Neural cell (in vitro differentiated cells): ENCODE measurements at regions not wholly inside any gene's neighbourhood (a gene's known extent, or its start where the extent isn't known, plus 50 kb on each side); places are given as distances from the start of the nearest gene placed in this dataset.

ENCODE experiments used
- H2AFZ ChIP-seq: fragments of 200-600, 300-800 bp; sonication (generic), shearing (Covaris generic); 2 replicates; pipeline ENCODE4 v1.6.0; 2014; ENCODE audit warnings: low read depth, mild to moderate bottlenecking, antibody characterized with exemption, low read length, moderate library complexity
- H3F3A ChIP-seq: fragments of 200-600 bp; shearing (Covaris generic); 2 replicates; pipeline ENCODE4 v1.6.1; 2016; ENCODE audit warnings: mild to moderate bottlenecking, moderate library complexity, mixed read lengths, antibody characterized with exemption, low read length; ENCODE audit not compliant: insufficient read depth, poor library complexity, severe bottlenecking
- H3K27ac ChIP-seq: fragments of 200-600, 300-800 bp; sonication (generic), shearing (Covaris generic); 2 replicates; pipeline ENCODE4 v1.5.1; 2014; ENCODE audit warnings: mild to moderate bottlenecking, low read length, moderate library complexity
- H3K27me3 ChIP-seq: fragments of 300-800, 200-600 bp; sonication (generic), shearing (Covaris generic); 2 replicates; pipeline ENCODE4 v1.6.0; 2014; ENCODE audit warnings: mild to moderate bottlenecking, low read depth, low read length, moderate library complexity; ENCODE audit not compliant: insufficient read depth
- H3K36me3 ChIP-seq: fragments of 300-800, 200-600 bp; sonication (generic), shearing (Covaris generic); 2 replicates; pipeline ENCODE4 v1.5.1; 2014; ENCODE audit warnings: mild to moderate bottlenecking, antibody characterized with exemption, low read length, moderate library complexity; ENCODE audit not compliant: insufficient read depth
- H3K4me2 ChIP-seq: fragments of 300-800, 200-600 bp; sonication (generic), shearing (Covaris generic); 2 replicates; pipeline ENCODE4 v1.6.0; 2014; ENCODE audit warnings: mild to moderate bottlenecking, low read length
- H3K4me3 ChIP-seq: fragments of 300-800, 200-600 bp; sonication (generic), shearing (Covaris generic); 2 replicates; pipeline ENCODE4 v1.5.1; 2014; ENCODE audit warnings: mild to moderate bottlenecking, low read length, moderate library complexity
- H3K79me2 ChIP-seq: fragments of 200-600 bp; shearing (Covaris generic); replicated peaks from 2 replicates; pipeline ENCODE4 v1.6.0; 2014; ENCODE audit warnings: mild to moderate bottlenecking, low read length, moderate library complexity; ENCODE audit not compliant: insufficient read depth
- H3K9ac ChIP-seq: fragments of 300-800, 200-600 bp; sonication (generic), shearing (Covaris generic); 2 replicates; pipeline ENCODE4 v1.6.1; 2016; ENCODE audit warnings: mild to moderate bottlenecking, low read length, mixed read lengths
- H3K9me2 ChIP-seq: fragments of 200-600 bp; shearing (Covaris generic); 2 replicates; pipeline ENCODE4 v1.6.1; 2016; ENCODE audit warnings: mild to moderate bottlenecking, low read length, mixed read lengths; ENCODE audit not compliant: insufficient read depth
- H3K9me3 ChIP-seq: fragments of 200-600, 300-800 bp; sonication (generic), shearing (Covaris generic); 2 replicates; pipeline ENCODE4 v1.6.1; 2016; ENCODE audit warnings: mild to moderate bottlenecking, mixed run types, low read length, moderate library complexity, mixed read lengths
- H4K20me1 ChIP-seq: fragments of 200-600 bp; shearing (Covaris generic); 2 replicates; pipeline ENCODE4 v1.6.1; 2016; ENCODE audit warnings: mild to moderate bottlenecking, mixed run types; ENCODE audit not compliant: insufficient read depth
- EP300 ChIP-seq: fragments of 450-650 bp; conservative IDR thresholded peaks from 2 replicates; pipeline ENCODE4 v1.6.1; 2014; ENCODE audit warnings: antibody characterized with exemption, mild to moderate bottlenecking, moderate library complexity; ENCODE audit not compliant: poor library complexity, severe bottlenecking
- EZH2 ChIP-seq: fragments of 200-600, 300-800 bp; shearing (Covaris generic), sonication (generic); IDR thresholded peaks from 2 replicates; pipeline ENCODE4 v1.6.1; 2014; ENCODE audit warnings: antibody characterized with exemption, low read length, borderline replicate concordance, mild to moderate bottlenecking; ENCODE audit not compliant: insufficient read depth, poor library complexity, severe bottlenecking
- MXI1 ChIP-seq: fragments of 450-650 bp; conservative IDR thresholded peaks from 2 replicates; pipeline ENCODE4 v1.6.1; 2014; ENCODE audit warnings: antibody characterized with exemption, mild to moderate bottlenecking; ENCODE audit not compliant: poor library complexity, severe bottlenecking
- POLR2AphosphoS5 ChIP-seq: IDR thresholded peaks from 2 replicates; pipeline ENCODE4 v1.6.1; 2012
- RAD21 ChIP-seq: fragments of 450-650 bp; conservative IDR thresholded peaks from 2 replicates; pipeline ENCODE4 v1.6.1; 2014; ENCODE audit warnings: antibody characterized with exemption, mild to moderate bottlenecking, moderate library complexity
- SMC3 ChIP-seq: fragments of 450-650 bp; conservative IDR thresholded peaks from 2 replicates; pipeline ENCODE4 v1.6.1; 2014; ENCODE audit warnings: antibody characterized with exemption, mild to moderate bottlenecking, moderate library complexity; ENCODE audit not compliant: poor library complexity
- TAF1 ChIP-seq: IDR thresholded peaks from 2 replicates; pipeline ENCODE4 v1.6.1; 2012; ENCODE audit warnings: low read depth
- TF ChIP-seq, protein P1 (sequence below): fragments of 450-650 bp; IDR thresholded peaks from 2 replicates; pipeline ENCODE4 v1.5.1; 2014; ENCODE audit warnings: antibody characterized with exemption, mild to moderate bottlenecking, moderate library complexity; ENCODE audit not compliant: poor library complexity, severe bottlenecking
- TF ChIP-seq, protein P2 (sequence below): IDR thresholded peaks from 2 replicates; pipeline ENCODE4 v1.6.1; 2012; ENCODE audit warnings: borderline replicate concordance

DNA sequence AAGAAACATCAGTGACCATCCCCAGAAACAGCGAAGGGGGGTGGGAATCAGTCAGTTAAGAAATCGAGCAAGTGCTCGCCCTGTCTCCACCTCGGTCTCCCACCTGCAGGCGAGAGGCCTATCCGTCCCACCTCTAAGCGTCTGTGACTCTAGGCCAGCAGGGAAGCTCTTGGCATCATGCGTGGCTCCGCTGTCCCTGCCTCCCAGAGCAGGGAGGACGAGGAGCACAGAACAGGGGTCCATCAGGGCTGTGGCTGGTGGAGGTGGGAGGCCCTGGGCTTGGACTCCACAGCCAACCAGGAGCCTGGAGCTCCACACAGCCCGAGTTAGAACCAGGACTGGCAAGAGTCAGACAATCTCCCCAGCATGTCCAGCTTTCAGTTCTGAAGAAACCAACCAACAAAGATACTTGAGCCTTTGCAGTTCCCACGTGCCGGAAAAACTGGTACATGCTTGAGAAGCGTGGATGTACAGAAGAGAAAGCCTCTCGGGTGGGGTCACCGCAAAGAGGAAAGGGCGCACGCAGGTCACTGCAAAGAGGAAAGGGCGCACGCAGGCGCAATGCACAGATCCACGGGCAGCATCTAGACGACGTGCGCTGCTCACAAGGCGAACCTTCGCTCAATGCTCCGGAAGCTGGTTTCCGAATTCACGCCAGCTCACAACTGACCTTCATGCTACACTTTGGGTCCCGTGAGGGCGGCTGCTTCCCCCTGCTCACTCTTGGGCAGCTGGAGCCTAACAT is 104.5 kb upstream of the ALKAL2 start (continued):
- TF ChIP-seq SMC3, result no peak

DNA sequence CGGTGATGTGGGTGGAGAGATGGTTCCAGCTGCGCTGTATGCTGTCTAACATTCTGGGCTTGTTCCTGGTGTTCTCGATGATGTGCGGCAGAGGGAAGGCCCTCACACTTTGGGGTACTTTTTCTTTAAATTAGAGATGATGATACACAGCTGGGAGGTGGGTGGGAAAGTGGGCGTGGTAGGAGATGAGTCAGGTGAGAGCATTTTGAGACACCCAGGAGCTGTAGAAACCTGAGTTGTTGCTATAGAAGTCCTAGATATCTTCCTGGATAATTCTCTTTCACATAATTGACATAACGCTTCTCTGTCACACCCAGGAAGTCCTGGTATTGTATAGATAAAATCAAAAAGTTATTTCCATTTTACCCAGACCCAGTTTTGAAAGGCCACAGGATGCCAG is 103.8 kb upstream of the ALKAL2 start:
- TF ChIP-seq, protein P1, sequence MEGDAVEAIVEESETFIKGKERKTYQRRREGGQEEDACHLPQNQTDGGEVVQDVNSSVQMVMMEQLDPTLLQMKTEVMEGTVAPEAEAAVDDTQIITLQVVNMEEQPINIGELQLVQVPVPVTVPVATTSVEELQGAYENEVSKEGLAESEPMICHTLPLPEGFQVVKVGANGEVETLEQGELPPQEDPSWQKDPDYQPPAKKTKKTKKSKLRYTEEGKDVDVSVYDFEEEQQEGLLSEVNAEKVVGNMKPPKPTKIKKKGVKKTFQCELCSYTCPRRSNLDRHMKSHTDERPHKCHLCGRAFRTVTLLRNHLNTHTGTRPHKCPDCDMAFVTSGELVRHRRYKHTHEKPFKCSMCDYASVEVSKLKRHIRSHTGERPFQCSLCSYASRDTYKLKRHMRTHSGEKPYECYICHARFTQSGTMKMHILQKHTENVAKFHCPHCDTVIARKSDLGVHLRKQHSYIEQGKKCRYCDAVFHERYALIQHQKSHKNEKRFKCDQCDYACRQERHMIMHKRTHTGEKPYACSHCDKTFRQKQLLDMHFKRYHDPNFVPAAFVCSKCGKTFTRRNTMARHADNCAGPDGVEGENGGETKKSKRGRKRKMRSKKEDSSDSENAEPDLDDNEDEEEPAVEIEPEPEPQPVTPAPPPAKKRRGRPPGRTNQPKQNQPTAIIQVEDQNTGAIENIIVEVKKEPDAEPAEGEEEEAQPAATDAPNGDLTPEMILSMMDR, result no peak
- TF ChIP-seq EP300 (no peak), EZH2 (no peak), POLR2AphosphoS5 (no peak), SMC3 (no peak), TAF1 (no peak), RAD21 (no peak), MXI1 (no peak)
- TF ChIP-seq, protein P2, sequence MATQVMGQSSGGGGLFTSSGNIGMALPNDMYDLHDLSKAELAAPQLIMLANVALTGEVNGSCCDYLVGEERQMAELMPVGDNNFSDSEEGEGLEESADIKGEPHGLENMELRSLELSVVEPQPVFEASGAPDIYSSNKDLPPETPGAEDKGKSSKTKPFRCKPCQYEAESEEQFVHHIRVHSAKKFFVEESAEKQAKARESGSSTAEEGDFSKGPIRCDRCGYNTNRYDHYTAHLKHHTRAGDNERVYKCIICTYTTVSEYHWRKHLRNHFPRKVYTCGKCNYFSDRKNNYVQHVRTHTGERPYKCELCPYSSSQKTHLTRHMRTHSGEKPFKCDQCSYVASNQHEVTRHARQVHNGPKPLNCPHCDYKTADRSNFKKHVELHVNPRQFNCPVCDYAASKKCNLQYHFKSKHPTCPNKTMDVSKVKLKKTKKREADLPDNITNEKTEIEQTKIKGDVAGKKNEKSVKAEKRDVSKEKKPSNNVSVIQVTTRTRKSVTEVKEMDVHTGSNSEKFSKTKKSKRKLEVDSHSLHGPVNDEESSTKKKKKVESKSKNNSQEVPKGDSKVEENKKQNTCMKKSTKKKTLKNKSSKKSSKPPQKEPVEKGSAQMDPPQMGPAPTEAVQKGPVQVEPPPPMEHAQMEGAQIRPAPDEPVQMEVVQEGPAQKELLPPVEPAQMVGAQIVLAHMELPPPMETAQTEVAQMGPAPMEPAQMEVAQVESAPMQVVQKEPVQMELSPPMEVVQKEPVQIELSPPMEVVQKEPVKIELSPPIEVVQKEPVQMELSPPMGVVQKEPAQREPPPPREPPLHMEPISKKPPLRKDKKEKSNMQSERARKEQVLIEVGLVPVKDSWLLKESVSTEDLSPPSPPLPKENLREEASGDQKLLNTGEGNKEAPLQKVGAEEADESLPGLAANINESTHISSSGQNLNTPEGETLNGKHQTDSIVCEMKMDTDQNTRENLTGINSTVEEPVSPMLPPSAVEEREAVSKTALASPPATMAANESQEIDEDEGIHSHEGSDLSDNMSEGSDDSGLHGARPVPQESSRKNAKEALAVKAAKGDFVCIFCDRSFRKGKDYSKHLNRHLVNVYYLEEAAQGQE, result no peak
- Histone ChIP-seq H3K36me3 (no peaks in the 10 kb centered on the region), H3K9me2 (no peaks in the 10 kb centered on the region), H3K27me3 (no peaks in the 10 kb centered on the region), H3F3A (no peaks in the 10 kb centered on the region), H2AFZ (no peak overlapping the region), H3K9ac (no peak overlapping the region), H4K20me1 (no peaks in the 10 kb centered on the region), H3K4me2 (no peak overlapping the region), H3K79me2 (no peaks in the 10 kb centered on the region), H3K9me3 (no peaks in the 10 kb centered on the region), H3K27ac (no peak overlapping the region), H3K4me3 (no peak overlapping the region)

DNA sequence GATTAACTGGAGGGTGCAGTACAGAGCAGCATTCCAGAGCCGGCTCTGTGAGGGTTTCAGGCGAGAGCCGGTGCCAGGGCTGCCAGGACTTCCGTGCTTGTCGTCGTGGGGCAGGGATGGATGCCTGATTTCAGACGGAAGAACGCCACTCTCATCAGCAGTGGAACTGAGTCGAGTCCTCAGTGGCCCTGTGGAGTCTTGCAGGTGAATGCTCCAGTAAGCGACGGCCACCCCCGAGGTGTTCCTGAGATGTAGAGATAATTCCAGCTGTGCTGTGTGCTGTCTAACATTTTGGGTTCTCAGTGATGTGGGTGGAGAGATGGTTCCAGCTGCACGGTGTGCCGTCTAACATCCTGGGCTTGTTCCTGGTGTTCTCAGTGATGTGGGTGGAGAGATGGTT is 103.1 kb upstream of the ALKAL2 start:
- Histone ChIP-seq H3K9me2 (no peaks in the 10 kb centered on the region), H3K9ac (no peak overlapping the region), H3K4me3 (no peak overlapping the region), H3K9me3 (no peaks in the 10 kb centered on the region), H3K27ac (no peak overlapping the region), H2AFZ (no peak overlapping the region), H4K20me1 (no peaks in the 10 kb centered on the region), H3K4me2 (no peak overlapping the region), H3F3A (no peaks in the 10 kb centered on the region), H3K36me3 (no peaks in the 10 kb centered on the region), H3K27me3 (no peaks in the 10 kb centered on the region), H3K79me2 (no peaks in the 10 kb centered on the region)
- TF ChIP-seq RAD21 (no peak), MXI1 (no peak), SMC3 (no peak), EP300 (no peak), EZH2 (no peak), TAF1 (no peak), POLR2AphosphoS5 (no peak)
- TF ChIP-seq, protein P2, result no peak
- TF ChIP-seq, protein P1, result no peak
